Activated effector memory CD4-positive, alpha-beta T cell treated with Interleukin-2 at 50 U/mL for 16 hours (primary cell): ENCODE measurements at regions not wholly inside any gene's neighbourhood (a gene's known extent, or its start where the extent isn't known, plus 50 kb on each side); places are given as distances from the start of the nearest gene placed in this dataset.

Source experiments
- DNase-seq: peaks from one replicate; pipeline ENCODE4 v3.0.0-alpha.2; 2020

DNA sequence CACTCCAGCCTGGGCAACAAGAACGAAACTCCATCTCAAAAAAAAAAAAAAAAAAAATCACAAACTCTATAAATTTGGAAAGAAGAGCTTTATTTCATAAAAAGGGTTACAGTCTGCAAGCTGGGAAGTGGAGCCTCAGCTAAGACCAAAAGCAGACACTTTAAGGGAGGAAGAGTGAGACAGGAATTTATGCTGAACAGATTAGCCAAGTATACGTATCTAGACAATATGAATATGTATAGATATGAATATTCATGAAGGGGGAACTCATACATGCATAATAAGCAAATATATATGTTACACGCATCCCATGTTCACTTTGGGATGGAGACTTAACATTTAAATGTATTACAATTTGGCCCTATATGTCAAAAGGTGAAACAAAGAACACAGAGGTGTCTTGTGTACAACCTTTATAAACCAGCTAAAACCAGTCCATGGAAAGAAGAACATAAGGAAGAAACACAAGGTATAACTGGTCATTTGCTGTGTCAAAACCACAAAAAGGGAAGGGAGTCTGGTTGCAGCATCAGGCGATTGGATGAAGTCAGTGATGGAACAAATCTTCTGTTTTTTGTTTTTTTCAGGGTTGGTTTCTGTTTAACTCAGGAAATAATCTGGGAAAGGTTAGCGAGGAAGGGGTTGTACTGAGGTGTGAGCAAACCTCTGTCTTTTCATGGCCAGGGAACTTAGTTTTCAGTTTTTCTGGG is 130.0 kb upstream of the MAOA start:
- no peak for DNase-seq

DNA sequence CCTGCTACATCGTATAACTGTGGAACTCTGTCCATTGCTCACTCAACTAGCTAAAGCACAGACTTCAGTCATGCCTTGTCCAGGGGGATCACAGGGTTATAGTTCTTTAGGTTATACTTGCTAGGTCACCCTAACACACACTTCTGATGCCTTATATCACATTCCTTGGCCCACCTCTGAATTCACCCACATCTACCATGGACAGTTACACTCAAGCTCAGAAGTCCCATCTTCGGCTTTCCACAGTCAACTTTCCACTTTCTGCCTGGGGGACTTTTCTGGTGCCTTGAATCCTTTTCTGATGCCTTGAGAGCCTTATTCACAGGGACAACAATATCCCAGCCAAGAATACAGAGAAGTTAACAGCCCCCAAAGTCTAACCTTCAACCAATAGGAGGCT is 129.2 kb upstream of the MAOA start:
- DNase-seq, result no peak

DNA sequence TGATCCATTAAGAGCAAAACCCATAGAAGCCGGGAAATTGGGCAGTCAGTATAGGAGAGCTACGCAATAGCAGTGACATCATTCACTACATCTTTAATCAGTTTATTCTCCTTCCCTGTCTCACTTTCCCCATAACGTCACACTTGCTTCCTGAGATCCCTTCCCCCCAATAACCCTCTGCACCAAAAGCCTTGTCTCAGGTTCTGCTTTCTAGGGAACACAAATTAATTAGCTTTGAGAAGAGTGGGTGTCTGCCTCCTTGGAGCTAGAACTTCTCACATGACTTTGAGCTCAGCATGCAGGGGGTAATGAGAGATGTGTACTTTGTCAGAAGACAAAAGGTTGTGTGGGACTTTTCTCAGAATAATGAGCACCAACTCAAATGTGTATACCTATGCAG is 128.3 kb upstream of the MAOA start:
- DNase-seq, result no peak

DNA sequence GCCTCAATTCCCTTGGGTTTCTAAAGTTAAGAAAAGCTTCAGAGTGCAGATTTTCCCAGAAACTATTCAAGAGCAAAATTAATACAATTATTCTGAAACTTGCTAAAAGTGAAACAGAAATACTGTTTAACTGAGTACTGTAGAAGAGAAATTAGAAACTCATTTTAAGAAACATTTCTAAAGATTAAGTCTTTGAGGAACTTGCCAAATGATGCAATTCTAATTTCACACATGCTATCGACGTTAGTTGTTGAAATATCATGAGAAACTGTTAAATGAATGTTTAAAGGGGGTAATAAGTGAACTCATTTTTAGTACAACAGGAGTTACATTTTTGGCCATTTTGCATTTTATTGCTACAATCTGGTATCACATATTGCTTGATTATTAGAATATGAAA is 125.3 kb upstream of the MAOA start:
- no peak for DNase-seq

DNA sequence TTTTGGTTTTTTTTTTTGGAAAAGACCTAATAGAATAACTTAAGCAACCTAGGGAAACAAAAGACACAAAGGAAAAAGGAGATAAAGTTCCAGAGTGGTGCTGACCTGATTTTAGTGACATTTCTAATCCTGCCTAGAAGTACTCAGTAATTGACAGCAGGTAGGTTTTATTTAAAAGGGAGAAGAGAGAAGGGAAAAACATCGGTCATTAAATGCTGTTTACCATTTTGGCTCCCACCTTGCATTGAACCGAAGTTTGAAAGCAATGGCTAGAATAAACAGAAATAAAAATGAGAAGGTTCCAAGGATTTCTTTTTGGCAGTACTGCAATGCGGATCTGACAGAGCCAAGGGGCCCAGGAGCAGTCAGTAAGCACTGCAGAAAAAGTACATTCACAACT is 115.8 kb upstream of the MAOA start:
- DNase-seq, result no peak

DNA sequence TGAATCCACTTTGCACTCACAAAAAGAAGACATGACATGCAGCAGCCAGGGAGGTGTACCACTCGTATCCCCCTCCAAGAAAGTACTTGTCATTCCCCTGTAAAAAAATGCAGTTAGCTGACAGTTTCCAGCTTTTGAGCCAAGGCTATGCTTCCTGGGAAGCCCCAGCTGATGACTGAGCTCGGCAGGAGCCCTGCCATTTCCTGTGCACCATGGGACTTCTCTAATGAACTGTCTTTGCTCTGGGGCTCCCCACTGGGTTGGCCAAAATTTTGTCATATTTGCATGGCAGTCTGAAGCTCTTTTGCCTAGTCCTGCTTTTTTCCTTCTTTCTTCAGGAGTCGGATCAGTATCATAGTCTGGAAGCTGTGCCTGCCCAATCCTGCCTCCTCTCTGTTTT is 104.5 kb upstream of the MAOA start:
- no peak for DNase-seq

DNA sequence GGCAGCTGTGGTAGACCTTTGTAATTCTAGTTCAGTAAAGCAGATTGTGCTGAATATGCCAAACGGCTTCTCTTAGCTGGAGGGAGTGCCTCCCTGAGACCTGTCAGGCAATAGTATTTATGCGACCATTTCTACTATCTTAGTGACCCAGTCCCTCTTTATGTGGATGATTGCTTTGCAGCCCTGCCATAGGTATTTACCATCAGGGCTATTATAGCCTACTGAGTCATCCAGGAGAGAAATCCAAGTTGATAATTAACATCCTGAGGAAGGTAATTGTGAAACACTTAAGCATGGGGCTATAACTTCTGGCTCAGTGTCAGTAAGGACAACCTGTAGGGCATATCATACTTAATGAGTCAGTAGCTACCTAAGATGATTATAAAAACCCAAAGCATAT is 103.9 kb upstream of the MAOA start:
- DNase-seq, result no peak

DNA sequence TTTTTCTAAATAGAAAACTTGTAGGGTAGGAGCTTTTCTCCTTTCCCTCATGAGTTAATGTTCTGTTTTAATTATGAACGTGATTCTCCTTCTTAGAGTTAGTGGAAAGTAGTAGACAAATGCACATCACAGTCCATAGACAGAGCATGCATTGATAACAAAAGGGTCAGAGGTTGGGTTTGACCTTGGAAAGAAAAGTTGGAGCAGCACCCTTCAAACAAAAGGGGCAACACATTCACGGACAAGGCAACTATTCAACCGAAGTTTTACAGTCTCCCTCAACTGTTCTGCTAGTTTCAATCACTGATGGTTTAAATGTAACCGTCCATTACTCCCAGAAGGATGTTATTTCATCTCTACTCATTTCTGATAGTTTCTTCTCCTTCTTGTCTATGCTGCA is 103.4 kb upstream of the MAOA start:
- no peak for DNase-seq

DNA sequence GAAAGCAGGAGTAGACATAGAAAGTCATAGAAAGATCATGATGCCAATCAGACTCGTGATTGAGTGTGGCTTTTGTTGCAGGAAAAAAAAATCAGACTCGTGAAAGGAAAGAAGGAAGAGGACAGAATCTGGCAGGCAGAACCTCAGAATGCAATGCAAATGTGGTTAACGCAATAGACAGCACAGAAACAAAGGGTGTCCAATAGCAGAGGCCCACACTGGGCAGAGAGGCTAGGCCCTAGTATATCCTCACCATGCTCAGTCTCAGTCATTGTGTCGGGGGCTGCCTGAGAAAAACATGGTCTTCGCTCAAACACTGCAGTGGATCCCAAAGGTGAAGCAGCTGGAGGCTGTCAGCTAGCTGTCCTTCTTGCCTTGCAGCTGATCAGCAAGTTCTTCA is 102.8 kb upstream of the MAOA start:
- DNase-seq, result no peak

DNA sequence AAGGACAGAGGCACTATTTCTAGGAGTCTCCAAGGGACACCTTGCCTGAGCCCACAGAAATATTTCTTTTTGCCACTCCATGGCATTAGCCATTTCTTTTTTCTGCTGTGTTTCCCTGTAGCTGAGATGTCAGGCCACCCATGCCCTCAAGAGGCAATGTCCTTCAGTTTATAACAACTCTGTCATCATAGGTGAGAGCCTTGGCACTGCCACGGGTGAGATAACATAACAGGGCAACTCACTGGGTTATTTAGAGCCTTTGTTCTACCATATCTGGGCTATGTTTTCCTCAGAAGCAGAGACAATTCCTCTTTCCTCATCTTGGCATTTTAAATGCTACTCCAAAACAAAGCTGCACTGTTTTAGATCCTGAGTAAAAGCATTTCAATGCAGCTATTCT is 99.9 kb upstream of the MAOA start:
- no peak for DNase-seq

DNA sequence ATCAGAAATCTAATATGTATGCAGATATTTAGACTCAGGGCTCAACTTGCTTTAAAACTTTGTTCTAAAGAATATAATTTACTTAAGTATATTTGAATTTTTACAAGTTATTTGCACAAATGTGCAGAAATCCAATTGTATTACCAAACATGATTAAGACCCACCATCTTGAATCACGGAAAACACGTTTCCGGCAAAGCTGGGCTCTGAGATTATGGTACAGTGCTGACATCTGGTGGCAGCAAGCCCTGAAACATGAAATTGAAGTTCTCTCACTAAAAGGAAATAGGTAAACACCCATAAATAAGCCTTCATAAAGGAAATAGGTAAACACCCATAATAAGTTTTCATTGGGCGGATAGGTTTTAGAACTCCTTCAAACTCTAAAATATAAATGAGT is 98.3 kb upstream of the MAOA start:
- peak; percentile 37 for DNase-seq

DNA sequence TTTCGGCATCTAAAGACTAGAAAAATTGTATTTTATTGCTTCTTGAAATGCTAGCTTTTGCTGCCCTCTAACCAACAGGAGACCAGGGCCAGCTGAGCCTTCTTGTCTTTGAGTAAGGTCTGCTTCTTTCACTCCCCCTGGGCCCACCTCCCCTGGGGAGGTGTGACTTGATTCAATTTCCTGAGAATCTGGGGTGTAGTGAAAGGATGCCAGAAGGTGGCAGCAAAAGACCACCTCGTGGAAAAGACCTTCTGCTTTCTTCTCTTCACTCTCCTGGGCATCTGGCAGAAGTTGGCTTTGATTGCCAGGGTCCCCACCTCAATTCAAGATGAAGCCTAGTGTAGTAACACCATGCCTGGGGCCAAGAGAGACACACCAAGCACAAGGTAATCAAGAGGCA is 96.5 kb upstream of the MAOA start:
- no peak for DNase-seq

DNA sequence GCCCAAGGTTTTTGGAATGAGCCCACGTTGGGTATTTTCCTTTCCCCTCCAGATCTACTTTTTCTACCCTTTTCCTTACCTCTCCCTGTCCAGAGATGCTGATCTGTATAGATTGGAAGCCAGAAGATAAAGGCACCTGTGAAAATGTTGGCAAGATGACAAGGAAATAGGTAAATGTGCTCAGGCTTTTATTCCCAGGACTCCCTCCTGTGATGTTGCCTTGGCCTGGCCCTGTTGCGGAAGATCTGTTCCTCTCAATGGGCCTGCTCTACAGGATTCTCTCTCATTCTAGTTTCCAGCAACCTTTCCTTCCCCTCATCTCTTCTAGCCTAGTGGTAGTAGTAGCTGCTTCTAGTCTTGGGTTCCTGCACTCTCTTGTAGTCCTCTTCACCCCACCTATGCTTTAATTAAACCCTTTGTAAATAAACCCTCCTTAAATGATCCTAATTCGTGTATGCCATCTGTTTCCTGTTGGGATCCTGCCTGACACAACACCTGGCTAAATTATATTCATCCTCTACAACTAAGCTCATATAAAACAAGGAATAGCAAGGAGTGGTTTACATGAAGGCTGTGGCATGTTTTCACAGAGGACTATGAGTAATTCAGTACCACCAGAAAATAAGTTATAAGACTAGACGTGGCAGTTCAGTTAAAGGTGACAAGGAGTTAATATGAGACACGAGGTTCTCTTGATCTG is 95.7 kb upstream of the MAOA start:
- no peak for DNase-seq

DNA sequence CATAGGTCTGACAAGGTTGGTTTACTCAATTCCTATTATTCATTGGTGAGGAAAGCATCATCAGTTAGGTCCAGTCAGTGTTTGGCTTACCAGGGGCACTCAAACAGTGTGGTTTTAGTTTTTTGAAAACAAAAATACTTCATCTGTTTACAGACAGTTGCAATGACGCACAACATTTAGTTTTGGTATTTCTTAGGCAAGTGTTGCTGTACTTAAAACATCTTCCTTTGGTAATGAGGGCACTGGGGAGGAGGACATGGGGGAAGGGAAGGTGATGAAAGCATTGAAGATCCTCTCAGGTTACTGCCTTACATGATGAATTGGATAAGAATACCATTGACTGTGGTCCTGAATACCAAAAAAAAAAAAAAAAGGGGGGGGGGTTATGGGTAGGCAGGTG is 93.7 kb upstream of the MAOA start:
- no peak for DNase-seq

DNA sequence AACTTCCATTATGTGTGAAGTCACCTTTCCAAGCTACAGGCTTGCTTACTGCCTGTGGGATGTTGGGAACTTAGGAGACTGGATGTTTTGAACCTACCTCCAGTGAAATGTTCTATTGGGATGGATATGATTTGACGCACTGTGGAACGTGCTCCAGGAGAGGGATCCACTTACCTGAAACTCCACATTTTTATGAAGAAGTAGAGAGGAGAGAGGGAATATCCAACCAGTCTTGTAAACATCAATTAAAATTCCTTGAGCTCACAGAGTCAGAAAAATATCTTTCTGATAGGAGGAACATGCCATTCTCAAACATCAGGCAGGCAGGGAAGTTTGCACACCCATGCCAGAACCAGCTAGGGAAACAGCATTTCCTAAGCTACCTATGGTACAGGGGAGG is 91.1 kb upstream of the MAOA start:
- no peak for DNase-seq

DNA sequence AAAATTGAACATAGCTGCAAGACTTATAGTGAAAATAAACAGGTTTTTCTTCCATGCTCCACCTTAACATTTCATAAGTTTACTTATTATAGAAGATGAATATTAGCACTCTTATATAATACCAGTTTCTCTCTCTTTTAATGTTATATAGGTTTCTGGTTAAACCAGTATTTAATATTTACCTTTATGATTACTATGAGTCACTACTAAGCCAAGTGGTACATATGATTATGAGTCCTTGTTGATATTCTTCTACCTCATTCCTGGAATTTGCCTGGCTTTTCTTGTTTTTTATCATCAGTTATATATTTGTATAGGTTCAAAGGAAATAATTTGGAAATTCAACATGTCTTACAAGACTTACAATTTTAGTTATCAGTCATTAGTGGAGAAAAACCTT is 89.9 kb upstream of the MAOA start:
- DNase-seq, result no peak

DNA sequence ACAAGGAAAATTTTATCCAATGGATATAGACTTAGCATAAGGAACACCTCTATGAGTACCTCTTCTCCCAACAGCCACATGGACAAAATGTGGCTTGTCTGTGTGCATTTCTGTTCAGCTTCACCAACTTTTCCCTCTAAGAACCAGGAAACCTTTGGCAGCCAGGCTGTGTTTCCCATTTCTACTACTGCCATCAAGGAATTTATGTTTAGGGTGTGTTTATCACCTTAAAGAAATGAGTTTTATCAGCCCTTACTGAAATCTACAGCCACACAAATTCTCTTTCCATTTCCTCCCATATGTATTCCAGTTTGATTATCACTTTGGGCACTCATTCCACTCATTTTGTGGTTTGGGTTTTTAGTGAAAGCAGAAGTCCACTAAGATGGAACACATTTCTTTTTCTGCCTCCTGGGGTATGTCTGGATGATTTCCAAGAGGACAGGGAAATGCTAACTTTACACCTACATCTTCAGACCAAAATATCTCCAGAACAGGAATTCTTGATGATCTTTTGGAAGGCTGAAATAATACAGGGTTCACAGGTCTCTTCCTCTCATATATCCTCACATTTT is 82.6 kb upstream of the MAOA start:
- DNase-seq, result no peak

DNA sequence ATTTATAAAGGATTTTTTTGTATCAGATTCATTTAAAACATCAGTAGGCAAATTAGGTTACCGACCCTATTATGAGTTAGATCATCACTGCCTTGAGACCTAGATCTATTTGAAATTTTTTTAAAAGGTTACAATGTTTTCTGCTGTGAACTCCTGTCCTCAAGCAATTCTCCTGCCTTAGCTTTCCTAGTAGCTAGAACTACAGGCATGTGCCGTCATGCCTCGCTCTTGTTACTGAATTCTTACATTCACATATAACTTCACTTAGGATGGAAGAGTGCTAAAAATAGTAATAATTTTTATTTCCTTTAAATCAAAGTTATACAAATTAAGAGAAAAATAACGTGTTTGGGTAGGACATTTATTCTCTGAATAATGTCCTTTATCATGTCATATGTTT is 75.5 kb upstream of the MAOA start:
- DNase-seq, result no peak

DNA sequence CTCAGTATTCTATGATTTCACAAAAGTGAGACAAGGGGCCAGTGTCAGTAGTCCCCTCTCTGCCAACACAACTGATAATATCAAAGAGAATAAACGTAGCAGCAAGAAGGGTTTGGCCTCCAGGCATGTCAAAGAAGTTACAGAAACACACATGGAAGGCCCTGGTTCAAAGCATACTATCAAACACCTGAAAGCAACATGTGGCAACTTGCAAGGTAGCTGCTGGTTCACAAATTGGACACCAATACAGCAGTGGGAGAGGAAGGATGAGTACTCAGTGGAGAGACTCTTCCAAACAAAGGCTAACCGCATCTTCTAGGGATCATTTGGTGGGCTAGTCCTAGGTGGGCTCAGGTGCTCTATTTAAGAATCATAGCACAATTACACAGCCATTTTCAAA is 74.9 kb upstream of the MAOA start:
- no peak for DNase-seq

DNA sequence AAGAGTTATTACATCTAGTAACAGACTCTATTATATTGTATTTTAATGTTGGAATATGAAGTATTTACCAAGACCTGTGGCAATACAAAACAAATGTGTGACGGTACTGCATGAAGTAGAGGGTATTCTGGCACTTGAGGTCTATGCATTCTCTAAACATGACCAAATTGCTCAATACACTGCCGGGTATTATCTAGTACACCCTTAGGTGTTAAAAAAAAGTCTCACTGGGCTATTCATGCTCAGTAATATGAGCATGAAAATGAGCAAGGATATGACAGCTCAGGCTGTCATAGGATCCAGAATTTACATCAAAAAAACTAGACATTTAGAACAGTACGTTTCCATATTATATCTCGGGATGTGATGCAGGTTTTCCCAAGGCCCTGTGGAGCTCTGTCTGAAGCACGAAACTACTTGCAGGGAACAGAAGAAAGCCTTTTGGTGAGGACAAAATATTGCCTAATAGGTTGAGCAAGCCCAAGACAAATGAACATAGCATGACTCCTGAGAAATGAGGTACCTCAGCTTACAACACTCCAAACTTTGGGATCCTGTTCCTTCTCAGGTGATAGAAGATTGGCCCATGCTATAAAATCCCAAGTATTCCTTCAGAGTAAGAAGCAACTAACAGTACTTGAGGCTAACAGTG is 74.1 kb upstream of the MAOA start:
- no peak for DNase-seq

DNA sequence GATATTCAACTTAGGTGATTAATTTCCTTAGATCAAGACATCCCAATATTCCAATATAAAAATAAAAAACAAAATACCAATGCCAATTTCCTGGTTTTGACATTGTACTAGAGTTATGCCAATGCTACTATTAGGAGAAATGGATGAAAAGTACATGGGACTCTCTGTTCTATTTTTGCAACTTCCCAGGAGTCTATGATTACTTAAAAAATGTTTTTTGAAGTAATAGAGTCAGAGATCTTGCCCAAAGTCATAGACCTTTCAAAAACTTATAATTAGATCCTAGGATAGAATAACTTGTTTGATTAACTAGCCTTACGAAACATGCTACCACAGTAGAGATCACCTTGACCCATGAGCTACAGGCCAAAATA is 73.6 kb upstream of the MAOA start:
- no peak for DNase-seq

DNA sequence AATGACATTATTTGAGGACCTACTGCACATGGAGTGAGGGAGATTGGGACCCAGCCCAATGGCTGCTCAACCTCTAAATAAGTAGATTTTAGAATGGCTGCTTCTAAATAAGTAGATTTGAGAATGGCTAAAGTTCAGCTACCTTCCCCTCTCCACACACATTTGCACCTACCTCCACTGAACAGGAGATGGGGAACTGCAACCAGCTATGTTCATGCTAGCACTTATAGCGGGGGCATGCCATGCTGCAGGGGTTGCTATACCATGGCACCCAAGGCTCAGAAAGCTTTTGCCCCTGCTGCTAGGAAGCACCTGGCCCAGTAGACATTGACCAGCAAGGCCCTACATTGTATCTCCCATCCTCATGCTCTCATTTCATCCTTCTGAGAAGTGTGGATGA is 70.2 kb upstream of the MAOA start:
- DNase-seq, result no peak

DNA sequence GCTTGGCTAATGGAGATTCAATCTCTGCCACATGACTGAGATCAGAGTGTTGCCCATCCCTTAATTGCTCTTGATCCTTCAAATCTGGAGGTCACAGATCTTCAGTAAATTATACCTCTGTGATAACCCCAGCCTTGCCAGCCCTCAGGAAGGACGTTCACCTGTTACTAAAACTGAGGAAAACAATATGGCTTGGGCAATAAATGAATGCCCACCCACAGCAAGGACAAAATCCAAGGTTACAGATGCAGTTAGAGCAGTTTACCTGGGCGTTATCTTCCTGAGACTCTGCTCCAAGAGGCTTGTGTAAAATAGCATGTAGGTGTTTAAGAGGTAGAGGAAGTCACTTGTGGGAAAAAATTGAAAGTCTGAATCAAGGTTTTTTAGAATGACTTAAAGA is 69.3 kb upstream of the MAOA start:
- DNase-seq, result no peak

DNA sequence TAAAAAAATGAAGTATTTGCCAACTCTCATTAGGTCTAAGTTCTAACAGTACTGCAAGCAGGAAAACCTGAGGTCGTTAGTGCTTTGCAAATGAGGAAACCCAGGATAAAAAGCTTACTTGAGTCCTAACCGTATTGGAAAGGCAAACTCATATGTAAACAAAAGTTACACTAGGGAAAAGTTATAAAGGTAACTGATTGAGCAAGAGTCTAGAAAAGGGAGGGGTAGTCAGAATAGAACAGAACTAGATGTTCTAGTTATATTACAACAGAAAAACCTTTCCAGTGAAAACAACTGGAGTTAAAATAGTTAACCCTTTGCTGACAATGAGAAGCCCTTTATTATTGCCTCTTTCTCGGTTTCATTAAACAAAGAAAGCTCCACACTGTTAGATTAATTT is 66.4 kb upstream of the MAOA start:
- no peak for DNase-seq
